NB4 (cell line): ENCODE measurements at regions not wholly inside any gene's neighbourhood (a gene's known extent, or its start where the extent isn't known, plus 50 kb on each side); places are given as distances from the start of the nearest gene placed in this dataset.
A peak's percentile ranks its signal among the peaks of the same experiment; 100 is the strongest.

Experiments used
- DNase-seq: peaks from one replicate; pipeline ENCODE4 v3.0.0; 2010; ENCODE audit warnings: low read depth
- H3K4me3 ChIP-seq: one replicate; pipeline ENCODE4 v1.5.1; 2011; ENCODE audit warnings: mild to moderate bottlenecking, low read depth, low read length, moderate library complexity
- CTCF ChIP-seq: IDR thresholded peaks from one replicate; pipeline ENCODE4 v1.5.1; 2012; ENCODE audit warnings: low read depth, low read length
- MAX ChIP-seq: IDR thresholded peaks from 2 replicates; pipeline ENCODE4 v1.6.1; 2011; ENCODE audit warnings: low read depth, low read length
- MYC ChIP-seq: IDR thresholded peaks from 2 replicates; pipeline ENCODE4 v1.6.1; 2011; ENCODE audit warnings: low read depth, low read length
- POLR2A ChIP-seq: IDR thresholded peaks from 2 replicates; pipeline ENCODE4 v1.6.1; 2011; ENCODE audit warnings: mild to moderate bottlenecking; ENCODE audit not compliant: insufficient read length; ENCODE audit errors: extremely low read depth

- TF ChIP-seq MYC (no peak), CTCF (no peak), MAX (no peak), POLR2A (no peak)
- no peak overlapping the region for H3K4me3 ChIP-seq
- DNase-seq = no peak
These were observed 255.4 kb upstream of the HSF2 start for GRCh38 chr6:122143813-122144601.

GRCh38 chr6:122145246-122145645 lies 254.2 kb upstream of the HSF2 start:
- TF ChIP-seq POLR2A (no peak), MAX (no peak), MYC (no peak), CTCF (no peak)
- no peak for DNase-seq
- no peak overlapping the region for H3K4me3 ChIP-seq

- TF ChIP-seq CTCF (no peak), MAX (no peak), MYC (no peak), POLR2A (no peak)
- H3K4me3 ChIP-seq = no peak overlapping the region
- no peak for DNase-seq
These were observed 253.7 kb upstream of the HSF2 start for GRCh38 chr6:122145741-122146240.

- TF ChIP-seq CTCF = no peak
- DNase-seq = no peak
These were observed 252.2 kb upstream of the HSF2 start for GRCh38 chr6:122147291-122147690.

GRCh38 chr6:122151066-122151465 lies 248.4 kb upstream of the HSF2 start:
- no peak for TF ChIP-seq MYC
- no peak overlapping the region for H3K4me3 ChIP-seq
- DNase-seq = peak; percentile 13

More at GRCh38 chr6:122147291-122147690, 252.2 kb upstream of the HSF2 start:
- H3K4me3 ChIP-seq = no peak overlapping the region

- no peak for DNase-seq
- H3K4me3 ChIP-seq = no peak overlapping the region
- TF ChIP-seq CTCF (no peak), POLR2A (no peak), MAX (no peak), MYC (no peak)
These were observed 247.7 kb upstream of the HSF2 start for GRCh38 chr6:122151763-122152162.
